Activated naive CD4-positive, alpha-beta T cell treated with anti-CD3 and anti-CD28 coated beads, Interleukin-2, amount 50 U/mL, for 72 hours (primary cell): ENCODE measurements at regions not wholly inside any gene's neighbourhood (a gene's known extent, or its start where the extent isn't known, plus 50 kb on each side); places are given as distances from the start of the nearest gene placed in this dataset.

ENCODE experiments used
- ATAC-seq, 2 donors: fragments of 150-1000 bp; cut with Tn5 transposase; 2 replicates each; pipeline ENCODE4 v1.10.0; 2021; ENCODE audit warnings: mild to moderate bottlenecking in 2 of 2, moderate library complexity in 2 of 2
- DNase-seq, 2 donors: peaks; one replicate each; pipeline ENCODE4 v3.0.0; 2021 to 2022; ENCODE audit warnings: low spot score in 2 of 2
- H3K27ac Mint-ChIP-seq, 2 donors: one replicate each; pipeline ENCODE4 v1.8.0; 2022; ENCODE audit warnings: mild to moderate bottlenecking in 2 of 2, mixed read lengths in 2 of 2
- H3K36me3 Mint-ChIP-seq, 2 donors: one replicate each; pipeline ENCODE4 v1.8.0; 2022; ENCODE audit warnings: mixed read lengths in 2 of 2
- H3K9me3 Mint-ChIP-seq, 2 donors: one replicate each; pipeline ENCODE4 v1.8.0; 2022; ENCODE audit warnings: mixed read lengths in 2 of 2

- ATAC-seq: no peak
- DNase-seq: no peak
- Mint-ChIP-seq H3K9me3 (peaks cover 6 to 19% of the 10 kb centered on the region in 2 donors), H3K27ac (no peak overlapping the region), H3K36me3 (peaks cover 0 to 5% of the 10 kb centered on the region in 2 donors)
These were observed 85.8 kb upstream of the NELL2 start for GRCh38 chr12:44961887-44962286.

- H3K36me3 Mint-ChIP-seq: peaks cover 0 to 5% of the 10 kb centered on the region in 2 donors
- DNase-seq (no peak), ATAC-seq (no peak)
- H3K27ac Mint-ChIP-seq: no peak overlapping the region
- H3K9me3 Mint-ChIP-seq: peaks cover 6 to 18% of the 10 kb centered on the region in 2 donors
These were observed 84.7 kb upstream of the NELL2 start for GRCh38 chr12:44960856-44961255.

- DNase-seq: no peak
- Mint-ChIP-seq H3K27ac (no peak overlapping the region), H3K9me3 (peaks cover 6 to 16% of the 10 kb centered on the region in 2 donors), H3K36me3 (peaks cover 0 to 5% of the 10 kb centered on the region in 2 donors)
- no peak for ATAC-seq
These were observed 84.3 kb upstream of the NELL2 start for GRCh38 chr12:44960423-44960822.

- H3K9me3 Mint-ChIP-seq: no peaks in the 10 kb centered on the region
- ATAC-seq: no peak
- no peak overlapping the region for H3K27ac Mint-ChIP-seq
- no peak for DNase-seq
- H3K36me3 Mint-ChIP-seq: no peaks in the 10 kb centered on the region
These were observed 71.0 kb upstream of the NELL2 start for GRCh38 chr12:44947163-44947562.

GRCh38 chr12:44942714-44943113 lies 66.6 kb upstream of the NELL2 start:
- DNase-seq (no peak), ATAC-seq (no peak)
- Mint-ChIP-seq H3K36me3 (no peaks in the 10 kb centered on the region), H3K9me3 (no peaks in the 10 kb centered on the region), H3K27ac (no peak overlapping the region)

GRCh38 chr12:44930972-44931600 lies 55.0 kb upstream of the NELL2 start:
- DNase-seq (no peak), ATAC-seq (peak; percentile 45 to 52)
- Mint-ChIP-seq H3K36me3 (no peaks in the 10 kb centered on the region), H3K9me3 (no peaks in the 10 kb centered on the region), H3K27ac (no peak overlapping the region)

- no peaks in the 10 kb centered on the region for H3K9me3 Mint-ChIP-seq
These were observed 53.2 kb upstream of the NELL2 start for GRCh38 chr12:44929236-44929885.

More at GRCh38 chr12:44929236-44929885, 53.2 kb upstream of the NELL2 start:
- ATAC-seq (no peak), DNase-seq (no peak)
- Mint-ChIP-seq H3K27ac (no peak overlapping the region), H3K36me3 (no peaks in the 10 kb centered on the region)
